ENCODE measurements at regions not wholly inside any gene's neighbourhood (a gene's known extent, or its start where the extent isn't known, plus 50 kb on each side); places are given as distances from the start of the nearest gene placed in this dataset.

DNA sequence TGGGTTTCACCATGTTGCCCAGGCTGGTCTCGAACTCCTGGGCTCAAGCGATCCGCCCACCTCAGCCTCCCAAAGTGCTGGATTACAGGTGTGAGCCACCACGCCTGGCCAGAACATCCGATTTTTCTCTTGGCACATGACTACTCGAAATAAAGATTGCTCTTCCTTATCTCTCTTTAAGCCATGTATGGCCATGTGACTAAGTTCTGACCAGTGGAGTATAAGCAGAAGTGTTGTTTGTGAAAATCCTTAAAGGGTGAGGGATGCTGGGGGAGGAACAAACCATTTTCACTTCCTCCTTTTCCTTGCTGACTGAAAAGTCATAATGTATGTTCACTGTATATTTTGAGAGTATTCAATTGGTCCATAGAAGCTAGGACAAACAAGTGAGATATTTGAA, 50.7 kb upstream of the ATF7IP start:
- no peak overlapping the region for H3K27ac ChIP-seq
- H3K4me3 ChIP-seq, result no peak overlapping the region
- no peaks in the 10 kb centered on the region for H3K27me3 ChIP-seq
- no peaks in the 10 kb centered on the region for H3K36me3 ChIP-seq
- TF ChIP-seq, protein P1, sequence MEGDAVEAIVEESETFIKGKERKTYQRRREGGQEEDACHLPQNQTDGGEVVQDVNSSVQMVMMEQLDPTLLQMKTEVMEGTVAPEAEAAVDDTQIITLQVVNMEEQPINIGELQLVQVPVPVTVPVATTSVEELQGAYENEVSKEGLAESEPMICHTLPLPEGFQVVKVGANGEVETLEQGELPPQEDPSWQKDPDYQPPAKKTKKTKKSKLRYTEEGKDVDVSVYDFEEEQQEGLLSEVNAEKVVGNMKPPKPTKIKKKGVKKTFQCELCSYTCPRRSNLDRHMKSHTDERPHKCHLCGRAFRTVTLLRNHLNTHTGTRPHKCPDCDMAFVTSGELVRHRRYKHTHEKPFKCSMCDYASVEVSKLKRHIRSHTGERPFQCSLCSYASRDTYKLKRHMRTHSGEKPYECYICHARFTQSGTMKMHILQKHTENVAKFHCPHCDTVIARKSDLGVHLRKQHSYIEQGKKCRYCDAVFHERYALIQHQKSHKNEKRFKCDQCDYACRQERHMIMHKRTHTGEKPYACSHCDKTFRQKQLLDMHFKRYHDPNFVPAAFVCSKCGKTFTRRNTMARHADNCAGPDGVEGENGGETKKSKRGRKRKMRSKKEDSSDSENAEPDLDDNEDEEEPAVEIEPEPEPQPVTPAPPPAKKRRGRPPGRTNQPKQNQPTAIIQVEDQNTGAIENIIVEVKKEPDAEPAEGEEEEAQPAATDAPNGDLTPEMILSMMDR (IDR thresholded peaks at IDR 0.05), result no peak
- DNase-seq, result no peak
- H3K4me1 ChIP-seq, result no peaks in the 10 kb centered on the region
- H3K9me3 ChIP-seq, result no peaks in the 10 kb centered on the region

DNA sequence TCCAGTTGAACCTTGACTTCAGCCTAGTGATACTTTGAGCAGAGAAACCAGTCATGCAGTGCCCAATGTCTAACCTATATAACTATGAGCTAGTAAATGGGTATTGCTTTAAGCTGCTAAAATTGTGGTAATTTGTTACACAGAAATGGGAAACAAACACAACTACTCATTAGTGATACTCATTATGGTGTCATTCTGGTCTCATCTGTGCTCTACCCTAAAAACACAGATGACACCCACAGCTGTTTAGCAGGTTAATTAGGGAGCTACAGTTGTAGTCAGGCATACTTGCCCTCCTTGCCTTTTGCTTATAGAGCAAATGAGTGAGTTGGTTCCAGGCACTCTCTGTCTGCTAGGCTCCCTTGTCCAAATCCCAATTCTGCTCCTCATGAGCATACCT, 50.0 kb upstream of the ATF7IP start:
- H3K36me3 ChIP-seq, result no peaks in the 10 kb centered on the region
- no peak overlapping the region for H3K27ac ChIP-seq
- no peaks in the 10 kb centered on the region for H3K9me3 ChIP-seq
- no peak for DNase-seq
- no peaks in the 10 kb centered on the region for H3K4me1 ChIP-seq
- no peak for TF ChIP-seq POLR2A (IDR thresholded peaks at IDR 0.05)
- TF ChIP-seq, protein P1 (IDR thresholded peaks at IDR 0.05), result no peak
- no peaks in the 10 kb centered on the region for H3K27me3 ChIP-seq
- H3K4me3 ChIP-seq, result no peak overlapping the region

Small RNAs in the stretch of these regions (small RNA-seq; reads per million reads assigned to genes)
- gene AC092470.1 (0 reads per million in 2 donors), gene AC135001.1 (0 reads per million in 2 donors), gene MRPS18CP4 (0 reads per million in 2 donors), gene RNU6-491P (0 reads per million in 2 donors)

Measured in Peyer's patch (tissue), 4 donors.